ENCODE measurements at regions not wholly inside any gene's neighbourhood (a gene's known extent, or its start where the extent isn't known, plus 50 kb on each side); places are given as distances from the start of the nearest gene placed in this dataset.

GRCh38 chrX:69258893-69259292, 93.6 kb upstream of the PJA1 start:
- TF ChIP-seq CTCF (IDR thresholded peaks at IDR 0.05; ENCODE audit: control insufficient read depth, insufficient read depth, low read depth, low read length, missing control alignments) = no peak
- no peak overlapping the region for H3K4me3 ChIP-seq (ENCODE audit: control insufficient read depth, low read depth, low read length)
- no peak for DNase-seq (ENCODE audit: low read depth)

- TF ChIP-seq CTCF (IDR thresholded peaks at IDR 0.05; ENCODE audit: control insufficient read depth, insufficient read depth, low read depth, low read length, missing control alignments) = no peak
- H3K4me3 ChIP-seq (ENCODE audit: control insufficient read depth, low read depth, low read length) = no peak overlapping the region
- no peak for DNase-seq (ENCODE audit: low read depth)
Measured at GRCh38 chrX:69257499-69258127, 92.4 kb upstream of the PJA1 start.

- DNase-seq (ENCODE audit: low read depth) = no peak
- no peak for TF ChIP-seq CTCF (IDR thresholded peaks at IDR 0.05; ENCODE audit: control insufficient read depth, insufficient read depth, low read depth, low read length, missing control alignments)
- no peak overlapping the region for H3K4me3 ChIP-seq (ENCODE audit: control insufficient read depth, low read depth, low read length)
Measured at GRCh38 chrX:69256291-69256565, 91.0 kb upstream of the PJA1 start.

- DNase-seq (ENCODE audit: low read depth) = no peak
- no peak for TF ChIP-seq CTCF (IDR thresholded peaks at IDR 0.05; ENCODE audit: control insufficient read depth, insufficient read depth, low read depth, low read length, missing control alignments)
- no peak overlapping the region for H3K4me3 ChIP-seq (ENCODE audit: control insufficient read depth, low read depth, low read length)
Measured at GRCh38 chrX:69255441-69256290, 90.4 kb upstream of the PJA1 start.

GRCh38 chrX:69253821-69254220, 88.6 kb upstream of the PJA1 start:
- no peak overlapping the region for H3K4me3 ChIP-seq (ENCODE audit: control insufficient read depth, low read depth, low read length)
- no peak for DNase-seq (ENCODE audit: low read depth)
- TF ChIP-seq CTCF (IDR thresholded peaks at IDR 0.05; ENCODE audit: control insufficient read depth, insufficient read depth, low read depth, low read length, missing control alignments) = no peak

GRCh38 chrX:69243276-69243675, 78.0 kb upstream of the PJA1 start:
- no peak overlapping the region for H3K4me3 ChIP-seq (ENCODE audit: control insufficient read depth, low read depth, low read length)
- no peak for DNase-seq (ENCODE audit: low read depth)
- no peak for TF ChIP-seq CTCF (IDR thresholded peaks at IDR 0.05; ENCODE audit: control insufficient read depth, insufficient read depth, low read depth, low read length, missing control alignments)
